Esophagus muscularis mucosa (tissue), 4 donors: ENCODE measurements at regions not wholly inside any gene's neighbourhood (a gene's known extent, or its start where the extent isn't known, plus 50 kb on each side); places are given as distances from the start of the nearest gene placed in this dataset.

Source experiments
- DNase-seq: peaks from one replicate; pipeline ENCODE4 v3.0.0-alpha.2; 2017; ENCODE audit errors: extremely low spot score
- H3K27ac ChIP-seq, 4 donors: fragments of 200-600 bp; sonication (generic); replicated peaks in 1 of 4; 1 replicate in 3 of 4; 2 replicates in 1 of 4; pipeline ENCODE4 v1.5.1; 2016 to 2019; ENCODE audit warnings: mild to moderate bottlenecking in 1 of 4
- H3K27me3 ChIP-seq, 4 donors: fragments of 200-600 bp; sonication (generic); one replicate each; pipeline versions ENCODE4 v1.5.1 to v1.6.0; 2016 to 2019
- H3K36me3 ChIP-seq, 4 donors: fragments of 200-600 bp; sonication (generic); one replicate each; pipeline ENCODE4 v1.5.1; 2016 to 2019
- H3K4me1 ChIP-seq, 4 donors: fragments of 200-600 bp; sonication (generic); one replicate each; pipeline ENCODE4 v1.5.1; 2016 to 2019
- H3K4me3 ChIP-seq, 4 donors: fragments of 200-600 bp; sonication (generic); 1 replicate in 2 of 4; 2 replicates in 2 of 4; pipeline ENCODE4 v1.5.1; 2016 to 2019; ENCODE audit warnings: mild to moderate bottlenecking in 4 of 4, moderate library complexity in 1 of 4
- H3K9me3 ChIP-seq, 4 donors: fragments of 200-600 bp; sonication (generic); 1 replicate in 3 of 4; 2 replicates in 1 of 4; pipeline ENCODE4 v1.5.1; 2016 to 2019
- EP300 ChIP-seq: sonication (generic); formaldehyde crosslinking; IDR thresholded peaks from one replicate; pipeline ENCODE4 v1.6.1; 2017; ENCODE audit warnings: antibody characterized with exemption
- POLR2A ChIP-seq: fragments of 450-650 bp; IDR thresholded peaks from one replicate; pipeline ENCODE4 v1.6.1; 2017; ENCODE audit warnings: antibody characterized with exemption, moderate library complexity, mild to moderate bottlenecking, low read depth
- POLR2AphosphoS5 ChIP-seq, 2 donors: sonication (generic); formaldehyde crosslinking; IDR thresholded peaks; one replicate each; pipeline ENCODE4 v1.6.1; 2017; ENCODE audit warnings: antibody characterized with exemption in 2 of 2
- WGBS: methylation state at CpG from one replicate; pipeline ENCODE4 v1.1.5; 2018; 5-methylcytosine and 5-hydroxymethylcytosine counted together
- intact Hi-C: fragments of 100-400 bp; cut with DNase I; formaldehyde crosslinking; loops from one replicate; pipeline ENCODE4 v1.15.1; 2023
- TF ChIP-seq, protein P1 (sequence below), 3 experiments: fragments of 200-600 bp in 2 of 3; fragments of 450-650 bp in 1 of 3; sonication (generic) in 2 of 3; IDR thresholded peaks; one replicate each; pipeline ENCODE4 v1.5.1; 2017 to 2019; ENCODE audit warnings: antibody characterized with exemption in 3 of 3, mild to moderate bottlenecking in 2 of 3, moderate library complexity in 1 of 3

DNA sequence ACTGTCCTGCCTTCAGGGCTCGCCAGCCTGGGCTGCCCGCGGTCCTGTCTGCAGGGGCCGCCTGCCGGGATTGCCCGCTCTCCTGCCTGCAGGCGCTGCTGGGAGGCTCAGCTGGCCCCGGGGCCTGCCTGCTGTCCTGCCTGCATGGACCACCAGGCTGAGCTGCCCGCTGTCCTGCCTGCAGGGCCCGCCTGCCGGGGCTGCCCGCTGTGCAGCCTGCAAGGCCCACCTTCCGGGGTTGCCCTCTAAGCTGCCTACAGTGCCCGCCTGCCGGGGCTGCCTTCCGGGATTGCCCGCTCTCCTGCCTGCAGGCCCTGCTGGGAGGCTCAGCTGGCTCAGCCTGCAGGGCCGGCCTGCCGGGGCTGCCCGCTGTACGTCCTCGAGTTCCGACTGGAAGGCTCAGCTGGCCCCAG, 164.4 kb downstream of the GLRX3 start:
- no peak for DNase-seq
- Histone ChIP-seq H3K9me3 (peaks cover 0 to 66% (median 43%) of the 10 kb centered on the region in 4 donors), H3K27me3 (peaks cover 0 to 5% (median 0%) of the 10 kb centered on the region in 4 donors), H3K36me3 (no peaks in the 10 kb centered on the region), H3K27ac (peak overlapping the region in 2 of 4 donors; percentile 69 to 71), H3K4me1 (no peaks in the 10 kb centered on the region), H3K4me3 (peak overlapping the region in 3 of 4 donors; percentile 37 to 55 (median 44))
- intact Hi-C loops, result no loop called here
- TF ChIP-seq POLR2AphosphoS5 (IDR thresholded peaks at IDR 0.05), result no peak
- TF ChIP-seq EP300, result no peak
- no peak for TF ChIP-seq POLR2A
- TF ChIP-seq, protein P1, sequence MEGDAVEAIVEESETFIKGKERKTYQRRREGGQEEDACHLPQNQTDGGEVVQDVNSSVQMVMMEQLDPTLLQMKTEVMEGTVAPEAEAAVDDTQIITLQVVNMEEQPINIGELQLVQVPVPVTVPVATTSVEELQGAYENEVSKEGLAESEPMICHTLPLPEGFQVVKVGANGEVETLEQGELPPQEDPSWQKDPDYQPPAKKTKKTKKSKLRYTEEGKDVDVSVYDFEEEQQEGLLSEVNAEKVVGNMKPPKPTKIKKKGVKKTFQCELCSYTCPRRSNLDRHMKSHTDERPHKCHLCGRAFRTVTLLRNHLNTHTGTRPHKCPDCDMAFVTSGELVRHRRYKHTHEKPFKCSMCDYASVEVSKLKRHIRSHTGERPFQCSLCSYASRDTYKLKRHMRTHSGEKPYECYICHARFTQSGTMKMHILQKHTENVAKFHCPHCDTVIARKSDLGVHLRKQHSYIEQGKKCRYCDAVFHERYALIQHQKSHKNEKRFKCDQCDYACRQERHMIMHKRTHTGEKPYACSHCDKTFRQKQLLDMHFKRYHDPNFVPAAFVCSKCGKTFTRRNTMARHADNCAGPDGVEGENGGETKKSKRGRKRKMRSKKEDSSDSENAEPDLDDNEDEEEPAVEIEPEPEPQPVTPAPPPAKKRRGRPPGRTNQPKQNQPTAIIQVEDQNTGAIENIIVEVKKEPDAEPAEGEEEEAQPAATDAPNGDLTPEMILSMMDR (IDR thresholded peaks at IDR 0.05), result no peak
- WGBS, result no CpG with 5 or more reads among the region's 23 CpGs

DNA sequence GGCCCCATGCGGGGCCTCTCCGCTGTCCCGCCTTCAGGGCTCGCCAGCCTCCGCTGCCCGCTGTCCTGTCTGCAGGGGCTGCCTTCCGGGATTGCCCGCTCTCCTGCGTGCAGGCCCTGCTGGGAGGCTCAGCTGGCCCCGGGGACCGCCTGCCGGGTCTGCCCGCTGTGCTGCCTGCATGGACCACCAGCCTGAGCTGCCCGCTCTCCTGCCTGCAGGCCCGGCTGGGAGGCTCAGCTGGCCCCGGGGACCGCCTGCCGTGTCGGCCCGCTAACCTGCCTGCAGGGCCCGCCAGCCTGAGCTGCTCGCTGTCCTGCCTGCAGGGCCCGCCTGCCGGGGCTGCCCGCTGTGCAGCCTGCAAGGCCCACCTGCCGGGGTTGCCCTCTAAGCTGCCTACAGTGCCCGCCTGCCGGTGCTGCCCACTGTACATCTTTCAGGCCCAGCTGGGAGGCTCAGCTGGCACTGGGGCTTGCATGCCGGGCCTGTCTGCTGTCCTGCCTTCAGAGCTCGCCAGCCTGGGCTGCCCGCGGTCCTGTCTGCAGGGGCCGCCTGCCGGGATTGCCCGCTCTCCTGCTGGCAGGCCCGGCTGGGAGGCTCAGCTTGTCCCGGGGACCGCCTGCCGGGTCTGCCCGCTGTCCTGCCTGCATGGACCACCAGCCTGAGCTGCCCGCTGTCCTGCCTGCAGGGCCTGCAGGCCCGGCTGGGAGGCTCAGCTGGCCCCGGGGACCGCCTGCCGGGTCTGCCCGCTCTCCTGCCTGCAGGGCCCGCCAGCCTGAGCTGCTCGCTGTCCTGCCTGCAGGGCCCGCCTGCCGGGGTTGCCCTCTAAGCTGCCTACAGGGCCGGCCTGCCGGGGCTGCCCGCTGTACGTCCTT, 165.1 kb downstream of the GLRX3 start:
- Histone ChIP-seq H3K27me3 (peaks cover 0 to 5% (median 0%) of the 10 kb centered on the region in 4 donors), H3K36me3 (no peaks in the 10 kb centered on the region), H3K4me1 (no peaks in the 10 kb centered on the region), H3K4me3 (peak overlapping the region in 3 of 4 donors; percentile 37 to 55 (median 44)), H3K27ac (peak overlapping the region in 2 of 4 donors; percentile 69 to 71), H3K9me3 (peaks cover 0 to 67% (median 45%) of the 10 kb centered on the region in 4 donors)
- DNase-seq, result no peak
- intact Hi-C loops, result no loop called here
- WGBS, result 81% methylated on average over 15 of the region's 54 CpGs
- TF ChIP-seq, protein P1 (IDR thresholded peaks at IDR 0.05), result no peak
- TF ChIP-seq POLR2AphosphoS5 (IDR thresholded peaks at IDR 0.05), result no peak
- TF ChIP-seq EP300, result no peak
- no peak for TF ChIP-seq POLR2A

DNA sequence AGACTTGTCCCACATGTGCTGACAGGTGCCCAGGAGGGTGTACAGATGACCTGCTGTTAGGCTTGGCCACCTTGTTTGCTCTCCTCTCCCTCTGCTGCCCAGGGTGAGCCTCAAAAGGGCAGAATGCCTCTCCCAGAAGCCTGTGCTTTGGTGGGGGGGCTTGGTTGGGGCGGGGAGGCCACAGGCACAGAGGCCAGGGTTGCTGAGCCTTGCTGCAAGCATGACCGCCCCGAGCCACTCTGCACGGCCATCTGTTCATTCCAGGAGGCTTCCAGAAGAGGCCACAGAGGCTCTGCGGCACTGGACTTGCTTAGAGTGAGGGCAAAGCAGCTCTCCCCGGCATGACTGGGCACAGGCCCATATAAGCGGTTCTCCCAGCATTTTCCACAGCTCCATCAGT, 190.8 kb downstream of the GLRX3 start:
- no peak overlapping the region for H3K4me3 ChIP-seq
- H3K27me3 ChIP-seq, result no peaks in the 10 kb centered on the region
- H3K36me3 ChIP-seq, result no peaks in the 10 kb centered on the region
- no peak for DNase-seq
- H3K27ac ChIP-seq, result no peak overlapping the region
- TF ChIP-seq POLR2A (no peak), POLR2AphosphoS5 (IDR thresholded peaks at IDR 0.05) (no peak), EP300 (no peak)
- TF ChIP-seq, protein P1 (IDR thresholded peaks at IDR 0.05), result no peak
- peaks cover 0 to 35% (median 9%) of the 10 kb centered on the region in 4 donors for H3K9me3 ChIP-seq
- H3K4me1 ChIP-seq, result no peaks in the 10 kb centered on the region
- intact Hi-C loops, result no loop called here
- 96% methylated on average over 3 of the region's 7 CpGs for WGBS

DNA sequence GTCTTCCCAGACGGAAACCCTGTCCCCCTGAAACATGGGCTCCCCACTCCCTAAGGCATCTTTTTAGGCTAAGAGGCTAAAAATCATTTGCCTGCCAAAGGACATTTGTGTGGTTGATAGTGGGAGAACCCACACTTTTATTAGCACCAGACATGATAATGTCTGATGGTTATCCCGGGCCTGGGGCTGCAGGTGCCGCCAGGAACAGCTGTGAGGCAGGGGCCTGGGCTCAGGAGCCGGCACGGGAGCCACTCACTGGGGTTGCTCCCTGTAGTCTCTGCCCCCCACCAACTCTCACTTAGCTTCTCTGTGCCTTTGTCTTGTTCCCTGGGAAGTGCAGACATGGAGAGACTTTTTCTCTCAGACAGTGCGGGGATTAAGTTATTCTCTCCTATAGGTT, 193.6 kb downstream of the GLRX3 start:
- DNase-seq, result no peak
- intact Hi-C loops, result no loop called here
- no peaks in the 10 kb centered on the region for H3K27me3 ChIP-seq
- no peak overlapping the region for H3K27ac ChIP-seq
- no peaks in the 10 kb centered on the region for H3K4me1 ChIP-seq
- 65% methylated on average over 6 of the region's 6 CpGs for WGBS
- peaks cover 0 to 28% (median 9%) of the 10 kb centered on the region in 4 donors for H3K9me3 ChIP-seq
- TF ChIP-seq POLR2AphosphoS5 (IDR thresholded peaks at IDR 0.05) (no peak), EP300 (no peak)
- H3K36me3 ChIP-seq, result no peaks in the 10 kb centered on the region
- no peak overlapping the region for H3K4me3 ChIP-seq

DNA sequence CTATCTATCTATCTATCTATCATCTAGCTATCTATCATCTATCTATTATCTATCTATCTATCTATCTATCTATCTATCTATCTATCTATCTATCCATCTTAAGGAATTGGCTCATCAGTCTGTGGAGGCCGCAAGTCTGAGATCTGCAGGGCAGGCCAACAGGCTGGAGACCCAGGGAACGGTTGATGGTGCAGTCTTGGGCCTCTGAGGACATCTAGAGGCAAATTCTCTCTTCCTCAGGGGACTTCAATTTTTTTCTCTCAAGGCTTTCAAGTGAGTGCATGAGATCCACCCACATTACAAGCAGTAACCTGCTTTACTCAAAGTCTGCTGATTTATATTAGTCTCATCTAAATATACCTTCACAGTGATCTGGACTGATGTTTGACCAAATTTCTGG, 197.0 kb downstream of the GLRX3 start:
- no peak for DNase-seq
- intact Hi-C loops, result no loop called here

More for the DNA sequence above, 197.0 kb downstream of the GLRX3 start:
- no peak overlapping the region for H3K27ac ChIP-seq
- peaks cover 0 to 5% (median 4%) of the 10 kb centered on the region in 4 donors for H3K9me3 ChIP-seq
- WGBS, result 26% methylated on average over 2 of the region's 2 CpGs
- no peak overlapping the region for H3K4me3 ChIP-seq
- no peaks in the 10 kb centered on the region for H3K27me3 ChIP-seq
- TF ChIP-seq EP300 (no peak), POLR2AphosphoS5 (IDR thresholded peaks at IDR 0.05) (no peak), POLR2A (no peak)
- TF ChIP-seq, protein P1 (IDR thresholded peaks at IDR 0.05), result no peak
- no peaks in the 10 kb centered on the region for H3K4me1 ChIP-seq
- H3K36me3 ChIP-seq, result no peaks in the 10 kb centered on the region
